H9 (cell line): ENCODE measurements at regions not wholly inside any gene's neighbourhood (a gene's known extent, or its start where the extent isn't known, plus 50 kb on each side); places are given as distances from the start of the nearest gene placed in this dataset.

Source experiments
- DNase-seq: peaks from one replicate; pipeline ENCODE4 v3.0.0-alpha.2; 2017
- H2AFZ ChIP-seq: one replicate; pipeline ENCODE4 v1.6.1; 2013; ENCODE audit warnings: mild to moderate bottlenecking, low read length, control low read depth, moderate library complexity
- H2AK5ac ChIP-seq: 2 replicates; pipeline ENCODE4 v1.6.1; 2013; ENCODE audit warnings: low read length, control low read depth, mixed read lengths; ENCODE audit not compliant: insufficient read length
- H2BK120ac ChIP-seq: one replicate; pipeline ENCODE4 v1.6.1; 2013; ENCODE audit warnings: low read depth, mild to moderate bottlenecking, low read length, control low read depth, inconsistent platforms; ENCODE audit not compliant: poor library complexity, severe bottlenecking
- H2BK12ac ChIP-seq: 2 replicates; pipeline ENCODE4 v1.6.1; 2013; ENCODE audit warnings: low read length, control low read depth, mixed read lengths, low read depth; ENCODE audit not compliant: insufficient read length
- H2BK15ac ChIP-seq: 2 replicates; pipeline ENCODE4 v1.6.1; 2013; ENCODE audit warnings: low read depth, low read length, control low read depth
- H2BK20ac ChIP-seq: one replicate; pipeline ENCODE4 v1.6.1; 2013; ENCODE audit warnings: low read depth, mild to moderate bottlenecking, low read length, control low read depth, inconsistent platforms; ENCODE audit not compliant: poor library complexity, severe bottlenecking
- H2BK5ac ChIP-seq: 2 replicates; pipeline ENCODE4 v1.6.1; 2013; ENCODE audit warnings: low read length, control low read depth, mixed read lengths; ENCODE audit not compliant: insufficient read length
- H3K14ac ChIP-seq: 2 replicates; pipeline ENCODE4 v1.6.1; 2013; ENCODE audit warnings: low read length, control low read depth; ENCODE audit not compliant: insufficient read depth
- H3K18ac ChIP-seq: 2 replicates; pipeline ENCODE4 v1.6.1; 2013; ENCODE audit warnings: low read depth, mild to moderate bottlenecking, mixed read lengths, low read length, control low read depth; ENCODE audit not compliant: insufficient read length
- H3K23ac ChIP-seq: 2 replicates; pipeline ENCODE4 v1.6.1; 2013; ENCODE audit warnings: low read length, control low read depth, mixed read lengths, low read depth; ENCODE audit not compliant: insufficient read length
- H3K23me2 ChIP-seq: 2 replicates; pipeline ENCODE4 v1.6.1; 2013; ENCODE audit warnings: low read depth, mild to moderate bottlenecking, mixed read lengths, low read length, control low read depth; ENCODE audit not compliant: insufficient read length, poor library complexity, severe bottlenecking
- H3K27ac ChIP-seq: 2 replicates; pipeline ENCODE4 v1.5.1; 2013; ENCODE audit warnings: low read length, control low read depth, mixed read lengths, low read depth; ENCODE audit not compliant: insufficient read length
- H3K27me3 ChIP-seq: 2 replicates; pipeline ENCODE4 v1.6.1; 2013; ENCODE audit warnings: low read length, control low read depth, inconsistent platforms; ENCODE audit not compliant: insufficient read depth
- H3K4ac ChIP-seq: 2 replicates; pipeline ENCODE4 v1.6.1; 2013; ENCODE audit warnings: low read depth, mild to moderate bottlenecking, control low read depth, inconsistent platforms, low read length, moderate library complexity
- H3K4me1 ChIP-seq: 2 replicates; pipeline ENCODE4 v1.6.1; 2013; ENCODE audit warnings: low read length, control low read depth, inconsistent platforms; ENCODE audit not compliant: insufficient read depth
- H3K4me2 ChIP-seq: 2 replicates; pipeline ENCODE4 v1.6.1; 2013; ENCODE audit warnings: low read length, control low read depth, mixed read lengths; ENCODE audit not compliant: insufficient read length, insufficient read depth
- H3K56ac ChIP-seq: 2 replicates; pipeline ENCODE4 v1.6.1; 2013; ENCODE audit warnings: low read depth, mild to moderate bottlenecking, mixed read lengths, low read length, control low read depth; ENCODE audit not compliant: insufficient read length
- H3K79me1 ChIP-seq: 2 replicates; pipeline ENCODE4 v1.6.1; 2013; ENCODE audit warnings: low read depth, mild to moderate bottlenecking, moderate library complexity, low read length, control low read depth, inconsistent platforms; ENCODE audit not compliant: insufficient read depth, poor library complexity, severe bottlenecking
- H3K79me2 ChIP-seq: 2 replicates; pipeline ENCODE4 v1.6.1; 2013; ENCODE audit warnings: low read length, control low read depth, inconsistent platforms; ENCODE audit not compliant: insufficient read depth
- H3K9ac ChIP-seq: 2 replicates; pipeline ENCODE4 v1.6.1; 2013; ENCODE audit warnings: low read length, control low read depth, mixed read lengths; ENCODE audit not compliant: insufficient read length; ENCODE audit errors: extremely low read depth
- H3K9me3 ChIP-seq: one replicate; pipeline ENCODE4 v1.6.1; 2013; ENCODE audit warnings: low read depth, low read length, inconsistent platforms; ENCODE audit not compliant: control insufficient read depth
- H3T11ph ChIP-seq: one replicate; pipeline ENCODE4 v1.6.1; 2013; ENCODE audit warnings: mild to moderate bottlenecking, low read length, control low read depth, inconsistent platforms
- H4K20me1 ChIP-seq: one replicate; pipeline ENCODE4 v1.6.1; 2013; ENCODE audit not compliant: control insufficient read depth, insufficient read length, insufficient read depth
- H4K5ac ChIP-seq: 2 replicates; pipeline ENCODE4 v1.6.1; 2013; ENCODE audit warnings: low read depth, mild to moderate bottlenecking, mixed read lengths, low read length, control low read depth; ENCODE audit not compliant: insufficient read length
- H4K8ac ChIP-seq: replicated peaks from 2 replicates; pipeline ENCODE4 v1.6.1; 2013; ENCODE audit warnings: low read length, control low read depth, mixed read lengths, low read depth; ENCODE audit not compliant: insufficient read length
- H4K91ac ChIP-seq: 2 replicates; pipeline ENCODE4 v1.6.1; 2013; ENCODE audit warnings: low read depth, mild to moderate bottlenecking, moderate library complexity, mixed read lengths, low read length, control low read depth; ENCODE audit not compliant: insufficient read length
- H3K27ac Mint-ChIP-seq, 3 experiments: 2 replicates in 2 of 3; 3 replicates in 1 of 3; pipeline ENCODE4 v1.8.0; 2020 to 2021; ENCODE audit warnings: mixed read lengths in 3 of 3, mild to moderate bottlenecking in 1 of 3, moderate library complexity in 1 of 3
- H3K27me3 Mint-ChIP-seq: 2 replicates; pipeline ENCODE4 v1.8.0; 2021; ENCODE audit warnings: low read depth, mild to moderate bottlenecking, moderate library complexity, mixed read lengths
- H3K36me3 Mint-ChIP-seq, 3 experiments: 2 replicates in 2 of 3; 3 replicates in 1 of 3; pipeline ENCODE4 v1.8.0; 2020 to 2021; ENCODE audit warnings: low read depth in 3 of 3, mixed read lengths in 3 of 3; ENCODE audit not compliant: insufficient read depth in 1 of 3
- H3K4me1 Mint-ChIP-seq, 2 experiments: 2 replicates each; pipeline ENCODE4 v1.8.0; 2020; ENCODE audit warnings: mixed read lengths in 2 of 2
- H3K4me3 Mint-ChIP-seq, 2 experiments: 2 replicates in 1 of 2; 3 replicates in 1 of 2; pipeline ENCODE4 v1.8.0; 2020 to 2021; ENCODE audit warnings: mild to moderate bottlenecking in 2 of 2, mixed read lengths in 2 of 2, moderate library complexity in 1 of 2
- H3K9me3 Mint-ChIP-seq, 2 experiments: 2 replicates in 1 of 2; 3 replicates in 1 of 2; pipeline ENCODE4 v1.8.0; 2020; ENCODE audit warnings: mild to moderate bottlenecking in 2 of 2, mixed read lengths in 2 of 2, moderate library complexity in 1 of 2
- CTCF ChIP-seq: fragments of 200-600 bp; sonication (generic); conservative IDR thresholded peaks from 3 replicates; pipeline ENCODE4 v1.8.0; 2021; ENCODE audit warnings: antibody characterized with exemption, mild to moderate bottlenecking
- WGBS: extraction: QIAGEN DNeasy Blood & Tissue Kit; methylation state at CpG from one replicate; pipeline ENCODE4 v1.1.7; 2013; ENCODE audit warnings: missing lambda C conversion rate, low lambda C conversion rate, mixed read lengths; ENCODE audit not compliant: insufficient read length; ENCODE audit errors: extremely low coverage; 5-methylcytosine and 5-hydroxymethylcytosine counted together

DNA sequence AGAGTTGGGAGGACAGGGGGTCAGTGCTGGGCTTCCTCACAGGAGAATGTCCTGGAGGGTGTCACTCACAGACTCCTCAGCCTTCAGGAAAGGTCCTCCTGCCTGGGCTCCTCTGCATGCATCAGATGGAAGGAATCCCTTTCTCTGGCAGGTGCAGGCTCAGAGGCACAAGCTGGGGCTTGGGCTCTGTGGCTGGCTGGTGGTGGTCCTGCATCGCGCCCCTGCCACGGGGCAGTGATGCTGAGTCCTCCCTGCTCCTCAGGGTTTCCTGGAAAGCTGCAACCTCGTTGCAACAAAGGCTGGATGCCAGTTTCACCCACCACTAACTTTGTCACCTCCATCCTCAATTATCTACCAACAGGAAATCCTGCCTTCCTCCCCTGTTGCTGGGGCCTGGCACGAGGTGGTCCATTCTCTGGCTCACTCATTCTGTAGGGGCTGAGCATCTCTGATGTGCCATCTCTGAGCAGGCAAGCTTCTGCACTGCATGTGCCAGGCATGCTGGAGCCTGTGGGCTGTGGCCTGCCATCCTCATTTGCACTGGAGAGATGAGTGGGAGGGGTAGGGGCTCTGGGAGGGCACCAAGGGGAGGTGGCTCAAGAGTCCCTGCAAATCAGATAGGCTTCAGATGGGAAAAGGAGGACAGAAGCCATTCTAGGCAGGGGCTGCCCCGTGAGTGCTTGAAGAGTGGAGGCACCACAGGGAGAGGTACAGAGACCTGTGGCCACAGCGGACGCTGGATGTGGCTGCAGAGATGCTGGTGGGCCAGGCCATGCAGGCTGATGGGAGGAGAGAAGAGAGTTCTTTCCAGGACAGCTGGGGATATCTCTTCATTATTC, 272.6 kb upstream of the HS6ST1 start:
- H3K79me1 ChIP-seq = no peaks in the 10 kb centered on the region
- no peaks in the 10 kb centered on the region; a peak in 1 of 5 replicates for H3K9me3 Mint-ChIP-seq
- no peaks in the 10 kb centered on the region for H3K23me2 ChIP-seq
- H2AFZ ChIP-seq = no peak overlapping the region
- no peak overlapping the region for H3K4ac ChIP-seq
- no peak overlapping the region for H2BK12ac ChIP-seq
- H3K18ac ChIP-seq = no peak overlapping the region
- H3K23ac ChIP-seq = no peak overlapping the region
- no peak overlapping the region for H3K27ac ChIP-seq
- peak overlapping the region in 1 of 3 experiments; percentile 88; a peak in 1 of 7 replicates for H3K27ac Mint-ChIP-seq
- H2BK20ac ChIP-seq = no peak overlapping the region
- DNase-seq = no peak
- no peaks in the 10 kb centered on the region for H3K36me3 Mint-ChIP-seq
- H4K8ac ChIP-seq = no peak overlapping the region
- H3K27me3 ChIP-seq = no peaks in the 10 kb centered on the region
- H4K91ac ChIP-seq = no peak overlapping the region
- peaks cover 11 to 17% of the 10 kb centered on the region in 2 experiments for H3K4me1 Mint-ChIP-seq
- TF ChIP-seq CTCF = no peak
- no peaks in the 10 kb centered on the region for H4K20me1 ChIP-seq
- no peak overlapping the region for H3K4me2 ChIP-seq
- WGBS = no CpG with 5 or more reads among the region's 8 CpGs
- H3K4me3 Mint-ChIP-seq = no peak overlapping the region
- no peak overlapping the region for H2BK120ac ChIP-seq
- H3K9me3 ChIP-seq = no peaks in the 10 kb centered on the region
- H4K5ac ChIP-seq = no peak overlapping the region
- H3K79me2 ChIP-seq = no peaks in the 10 kb centered on the region
- H2BK15ac ChIP-seq = no peak overlapping the region
- no peak overlapping the region for H3K9ac ChIP-seq
- H3K4me1 ChIP-seq = no peaks in the 10 kb centered on the region
- no peak overlapping the region for H3K56ac ChIP-seq
- H3T11ph ChIP-seq = no peak overlapping the region
- no peak overlapping the region for H3K14ac ChIP-seq
- no peak overlapping the region for H2AK5ac ChIP-seq
- no peak overlapping the region for H2BK5ac ChIP-seq
- peaks cover 4% of the 10 kb centered on the region for H3K27me3 Mint-ChIP-seq
